Activated B cell treated with CpG ODN at 0.5 μM for 24 hours (primary cell): ENCODE measurements at regions not wholly inside any gene's neighbourhood (a gene's known extent, or its start where the extent isn't known, plus 50 kb on each side); places are given as distances from the start of the nearest gene placed in this dataset.

Experiments
- ATAC-seq: fragments of 200-7000 bp; cut with Tn5 transposase; one replicate; pipeline ENCODE4 v1.10.0; 2021; ENCODE audit warnings: low read depth, mild to moderate bottlenecking, moderate library complexity
- CTCF ChIA-PET: fragments of 350-600 bp; sonication (Branson Sonifier 250); formaldehyde crosslinking; loops from one replicate; lab custom pipeline; 2021; ENCODE audit warnings: antibody characterized with exemption; lab: Charles Lee
- POLR2A ChIA-PET: fragments of 350-600 bp; sonication (Branson Sonifier 250); formaldehyde crosslinking; loops from one replicate; lab custom pipeline; 2021; ENCODE audit warnings: antibody characterized with exemption; lab: Charles Lee
- DNase-seq: peaks from one replicate; pipeline ENCODE4 v3.0.0; 2022
- H3K27ac Mint-ChIP-seq: one replicate; pipeline ENCODE4 v1.8.0; 2020; ENCODE audit warnings: mixed read lengths
- H3K27me3 Mint-ChIP-seq: one replicate; pipeline ENCODE4 v1.8.0; 2021; ENCODE audit warnings: mixed read lengths
- H3K36me3 Mint-ChIP-seq: one replicate; pipeline ENCODE4 v1.8.0; 2021; ENCODE audit warnings: low read depth, mixed read lengths
- H3K4me1 Mint-ChIP-seq: one replicate; pipeline ENCODE4 v1.8.0; 2021; ENCODE audit warnings: mixed read lengths
- H3K4me3 Mint-ChIP-seq: one replicate; pipeline ENCODE4 v1.8.0; 2020; ENCODE audit warnings: mild to moderate bottlenecking, mixed read lengths
- H3K9me3 Mint-ChIP-seq: one replicate; pipeline ENCODE4 v1.8.0; 2020; ENCODE audit warnings: mixed read lengths
- CTCF ChIP-seq: fragments of 200-600 bp; IDR thresholded peaks from one replicate; pipeline ENCODE4 v1.8.0; 2022; ENCODE audit warnings: antibody characterized with exemption, mild to moderate bottlenecking
- intact Hi-C: fragments of 100-400 bp; cut with micrococcal nuclease; formaldehyde crosslinking; loops from one replicate; pipeline ENCODE4 v1.15.1; 2024

- H3K9me3 Mint-ChIP-seq = peaks cover 2% of the 10 kb centered on the region
- peaks cover 72% of the 10 kb centered on the region for H3K4me1 Mint-ChIP-seq
- no peak for ATAC-seq
- no peak for TF ChIP-seq CTCF
- no peaks in the 10 kb centered on the region for H3K27me3 Mint-ChIP-seq
- CTCF ChIA-PET = interaction anchor here (1.6 kb wide), 1 partner anchor 53 kb away, joined by 4 read pairs; no protein-coding TSS in a partner anchor
- H3K27ac Mint-ChIP-seq = peak overlapping the region; percentile 93
- H3K36me3 Mint-ChIP-seq = no peaks in the 10 kb centered on the region
- POLR2A ChIA-PET = interaction anchor here (0.7 to 1.9 kb wide), 8 partner anchors 9 to 320 kb away, joined by 3 to 21 read pairs (median 6); partner anchors contain the start of gene TBC1D9
- no peak for DNase-seq
- intact Hi-C loops = loop anchor here (10.0 kb wide), 1 partner anchor 1795 kb away; the partner anchor contains the start of gene NOCT
- peak overlapping the region; percentile 44 for H3K4me3 Mint-ChIP-seq
Observed at GRCh38 chr4:140809676-140810075, 53.5 kb upstream of the TBC1D9 start.

GRCh38 chr4:140808256-140808655 lies 52.1 kb upstream of the TBC1D9 start:
- CTCF ChIA-PET = interaction anchor here (1.0 to 2.8 kb wide), 4 partner anchors 9 to 65 kb away, joined by 3 to 15 read pairs (median 6); partner anchors contain the start of gene TBC1D9
- intact Hi-C loops = loop anchor here (1.0 to 10.0 kb wide), 3 partner anchors 42 to 1793 kb away; partner anchors contain the start of gene NOCT
- peak overlapping the region; percentile 93 for H3K27ac Mint-ChIP-seq
- H3K36me3 Mint-ChIP-seq = no peaks in the 10 kb centered on the region
- H3K27me3 Mint-ChIP-seq = no peaks in the 10 kb centered on the region
- no peak for ATAC-seq
- TF ChIP-seq CTCF = no peak
- no peak for DNase-seq
- H3K9me3 Mint-ChIP-seq = peaks cover 2% of the 10 kb centered on the region
- H3K4me3 Mint-ChIP-seq = peak overlapping the region; percentile 28
- POLR2A ChIA-PET = interaction anchor here (1.0 to 10.2 kb wide), 8 partner anchors 9 to 88 kb away, joined by 3 to 150 read pairs (median 10); partner anchors contain the start of gene TBC1D9
- peaks cover 83% of the 10 kb centered on the region for H3K4me1 Mint-ChIP-seq

GRCh38 chr4:140807491-140808252 lies 51.5 kb upstream of the TBC1D9 start:
- H3K4me3 Mint-ChIP-seq = peak overlapping the region; percentile 72
- no peaks in the 10 kb centered on the region for H3K36me3 Mint-ChIP-seq
- ChIA-PET POLR2A (interaction anchor here (1.0 to 10.2 kb wide), 11 partner anchors 8 to 88 kb away, joined by 3 to 150 read pairs (median 9); partner anchors contain the start of gene TBC1D9), CTCF (interaction anchor here (1.0 to 2.8 kb wide), 4 partner anchors 9 to 65 kb away, joined by 3 to 15 read pairs (median 6); partner anchors contain the start of gene TBC1D9)
- peak overlapping the region; percentile 93 for H3K27ac Mint-ChIP-seq
- intact Hi-C loops = loop anchor here (1.0 to 10.0 kb wide), 4 partner anchors 23 to 1793 kb away; partner anchors contain the start of gene NOCT
- TF ChIP-seq CTCF = no peak
- H3K27me3 Mint-ChIP-seq = no peaks in the 10 kb centered on the region
- peaks cover 2% of the 10 kb centered on the region for H3K9me3 Mint-ChIP-seq
- peaks cover 89% of the 10 kb centered on the region for H3K4me1 Mint-ChIP-seq
- ATAC-seq = peak; percentile 78
- no peak for DNase-seq

GRCh38 chr4:140806163-140806562 lies 50.0 kb upstream of the TBC1D9 start:
- DNase-seq (no peak), ATAC-seq (peak; percentile 58)
- no peaks in the 10 kb centered on the region for H3K27me3 Mint-ChIP-seq
- CTCF ChIA-PET = interaction anchor here (1.0 to 2.8 kb wide), 2 partner anchors 16 to 49 kb away, joined by 3 to 15 read pairs; partner anchors contain the start of gene TBC1D9
- intact Hi-C loops = loop anchor here (1.0 to 10.0 kb wide), 5 partner anchors 15 to 1791 kb away; partner anchors contain the start of genes NOCT and TBC1D9
- peaks cover 5% of the 10 kb centered on the region for H3K9me3 Mint-ChIP-seq
- POLR2A ChIA-PET = interaction anchor here (1.0 to 10.2 kb wide), 8 partner anchors 14 to 86 kb away, joined by 3 to 150 read pairs (median 10); partner anchors contain the start of gene TBC1D9
- H3K36me3 Mint-ChIP-seq = no peaks in the 10 kb centered on the region
- H3K27ac Mint-ChIP-seq = peak overlapping the region; percentile 93
- TF ChIP-seq CTCF = no peak
- H3K4me1 Mint-ChIP-seq = peaks cover 94% of the 10 kb centered on the region
- H3K4me3 Mint-ChIP-seq = peak overlapping the region; percentile 54
